Endodermal cell (in vitro differentiated cells): ENCODE measurements at regions not wholly inside any gene's neighbourhood (a gene's known extent, or its start where the extent isn't known, plus 50 kb on each side); places are given as distances from the start of the nearest gene placed in this dataset.

Source experiments
- DNase-seq: peaks from one replicate; pipeline ENCODE4 v3.0.0-alpha.2; 2017
- H3K27ac ChIP-seq: 2 replicates; pipeline ENCODE4 v1.5.1; 2013; ENCODE audit warnings: mild to moderate bottlenecking, low read depth, low read length, moderate library complexity
- H3K27me3 ChIP-seq: 2 replicates; pipeline ENCODE4 v1.6.1; 2013; ENCODE audit warnings: mild to moderate bottlenecking, low read length, moderate library complexity; ENCODE audit not compliant: insufficient read depth, control insufficient read depth, poor library complexity, severe bottlenecking
- H3K36me3 ChIP-seq: 2 replicates; pipeline ENCODE4 v1.7.0; 2013; ENCODE audit warnings: mild to moderate bottlenecking, low read length, moderate library complexity; ENCODE audit not compliant: control insufficient read depth, insufficient read depth
- H3K4me1 ChIP-seq: one replicate; pipeline ENCODE4 v1.7.0; 2013; ENCODE audit warnings: low read length; ENCODE audit not compliant: control insufficient read depth, insufficient read depth
- H3K4me3 ChIP-seq: 2 replicates; pipeline ENCODE4 v1.5.1; 2013; ENCODE audit warnings: mild to moderate bottlenecking, low read length, moderate library complexity
- H3K9ac ChIP-seq: 2 replicates; pipeline ENCODE4 v1.6.1; 2013; ENCODE audit warnings: mild to moderate bottlenecking, low read length, moderate library complexity; ENCODE audit not compliant: poor library complexity, severe bottlenecking; ENCODE audit errors: extremely low read depth
- H3K9me3 ChIP-seq: 2 replicates; pipeline ENCODE4 v1.6.1; 2013; ENCODE audit warnings: mild to moderate bottlenecking, low read length, moderate library complexity; ENCODE audit not compliant: control insufficient read depth
- H3K27ac Mint-ChIP-seq: 2 replicates; pipeline ENCODE4 v1.8.0; 2020; ENCODE audit warnings: mixed read lengths
- H3K27me3 Mint-ChIP-seq: 2 replicates; pipeline ENCODE4 v1.8.0; 2021; ENCODE audit warnings: mild to moderate bottlenecking, mixed read lengths; ENCODE audit not compliant: insufficient read depth
- H3K36me3 Mint-ChIP-seq: 2 replicates; pipeline ENCODE4 v1.8.0; 2020; ENCODE audit warnings: low read depth, mixed read lengths
- H3K4me1 Mint-ChIP-seq: 2 replicates; pipeline ENCODE4 v1.8.0; 2020; ENCODE audit warnings: mixed read lengths
- H3K4me3 Mint-ChIP-seq: 2 replicates; pipeline ENCODE4 v1.8.0; 2020; ENCODE audit warnings: mild to moderate bottlenecking, moderate library complexity, mixed read lengths
- H3K9me3 Mint-ChIP-seq: 2 replicates; pipeline ENCODE4 v1.8.0; 2020; ENCODE audit warnings: mild to moderate bottlenecking, mixed read lengths
- CTCF ChIP-seq: fragments of 200-600 bp; sonication (generic); conservative IDR thresholded peaks from 2 replicates; pipeline ENCODE4 v1.5.0; 2021; ENCODE audit warnings: antibody characterized with exemption, mild to moderate bottlenecking
- WGBS, 2 experiments: methylation state at CpG; one replicate each; pipeline versions ENCODE4 v1.1.5 to v1.1.7; 2013; ENCODE audit warnings: missing lambda C conversion rate in 2 of 2, mixed read lengths in 1 of 2; ENCODE audit not compliant: insufficient coverage in 1 of 2, insufficient read length in 1 of 2; 5-methylcytosine and 5-hydroxymethylcytosine counted together

GRCh38 chr14:62428429-62429203 is 616.6 kb downstream of the KCNH5 start:
- WGBS, 2 experiments, result 86 to 89% methylated on average over 2 to 5 of the region's 5 CpGs
- H3K27ac ChIP-seq, result no peak overlapping the region

GRCh38 chr14:62429683-62430082 is 615.6 kb downstream of the KCNH5 start:
- 100% methylated on average over 1 of the region's 1 CpG; no CpG with 5 or more reads in 1 of the 2 experiments for WGBS, 2 experiments
- Mint-ChIP-seq H3K4me3 (no peak overlapping the region), H3K27me3 (no peaks in the 10 kb centered on the region), H3K27ac (no peak overlapping the region), H3K36me3 (no peaks in the 10 kb centered on the region), H3K4me1 (no peaks in the 10 kb centered on the region), H3K9me3 (peaks cover 41% of the 10 kb centered on the region)
- Histone ChIP-seq H3K9ac (no peak overlapping the region), H3K9me3 (peaks cover 35% of the 10 kb centered on the region), H3K4me3 (no peak overlapping the region), H3K4me1 (no peaks in the 10 kb centered on the region), H3K36me3 (no peaks in the 10 kb centered on the region), H3K27me3 (no peaks in the 10 kb centered on the region), H3K27ac (no peak overlapping the region)
- DNase-seq, result no peak
- no peak for TF ChIP-seq CTCF

More at GRCh38 chr14:62428429-62429203, 616.6 kb downstream of the KCNH5 start:
- Histone ChIP-seq H3K9ac (no peak overlapping the region), H3K4me1 (no peaks in the 10 kb centered on the region), H3K36me3 (no peaks in the 10 kb centered on the region), H3K9me3 (peaks cover 30% of the 10 kb centered on the region), H3K27me3 (no peaks in the 10 kb centered on the region), H3K4me3 (no peak overlapping the region)
- Mint-ChIP-seq H3K27me3 (no peaks in the 10 kb centered on the region), H3K27ac (no peak overlapping the region), H3K36me3 (no peaks in the 10 kb centered on the region), H3K9me3 (peaks cover 34% of the 10 kb centered on the region), H3K4me1 (no peaks in the 10 kb centered on the region), H3K4me3 (no peak overlapping the region)
- TF ChIP-seq CTCF, result no peak
- DNase-seq, result no peak

GRCh38 chr14:62431496-62431895 is 613.8 kb downstream of the KCNH5 start:
- peaks cover 46% of the 10 kb centered on the region for H3K9me3 ChIP-seq
- peak; percentile 46 for TF ChIP-seq CTCF
- no peak overlapping the region for H3K9ac ChIP-seq
- DNase-seq, result no peak
- H3K4me3 ChIP-seq, result no peak overlapping the region
- Mint-ChIP-seq H3K9me3 (peaks cover 55% of the 10 kb centered on the region), H3K36me3 (peaks cover 2% of the 10 kb centered on the region), H3K27me3 (no peaks in the 10 kb centered on the region), H3K27ac (no peak overlapping the region), H3K4me3 (no peak overlapping the region), H3K4me1 (no peaks in the 10 kb centered on the region)
- 85 to 89% methylated on average over 2 of the region's 2 CpGs for WGBS, 2 experiments
- no peak overlapping the region for H3K27ac ChIP-seq
- H3K27me3 ChIP-seq, result no peaks in the 10 kb centered on the region
- H3K36me3 ChIP-seq, result no peaks in the 10 kb centered on the region
- H3K4me1 ChIP-seq, result no peaks in the 10 kb centered on the region
